ENCODE measurements at regions not wholly inside any gene's neighbourhood (a gene's known extent, or its start where the extent isn't known, plus 50 kb on each side); places are given as distances from the start of the nearest gene placed in this dataset.

GRCh38 chr4:27728892-27729291 is 868.3 kb downstream of the STIM2 start:
- TF ChIP-seq CTCF (IDR thresholded peaks at IDR 0.05) (no peak), RCOR1 (IDR thresholded peaks at IDR 0.05; ENCODE audit: low read length) (no peak), POLR2AphosphoS5 (IDR thresholded peaks at IDR 0.05; ENCODE audit: low read depth, low read length) (no peak), NFIC (IDR thresholded peaks at IDR 0.05; ENCODE audit: borderline replicate concordance) (no peak), RFX5 (IDR thresholded peaks at IDR 0.05; ENCODE audit: low read length) (no peak), TAF1 (IDR thresholded peaks at IDR 0.05; ENCODE audit: borderline replicate concordance, low read depth, low read length) (no peak), EP300 (IDR thresholded peaks at IDR 0.05; ENCODE audit: borderline replicate concordance in 1 of 2, low read depth in 1 of 2, low read length in 1 of 2) (no peak), YY1 (IDR thresholded peaks at IDR 0.05; ENCODE audit: low read depth) (no peak), GATA2 (CRISPR knock-in tag; IDR thresholded peaks at IDR 0.05) (no peak), ZBTB33 (IDR thresholded peaks at IDR 0.05; ENCODE audit: borderline replicate concordance, low read depth) (no peak), ELF1 (IDR thresholded peaks at IDR 0.05) (no peak), SIN3A (IDR thresholded peaks at IDR 0.05; ENCODE audit: borderline replicate concordance, low read depth, low read length) (no peak)
- TF ChIP-seq, protein P1, sequence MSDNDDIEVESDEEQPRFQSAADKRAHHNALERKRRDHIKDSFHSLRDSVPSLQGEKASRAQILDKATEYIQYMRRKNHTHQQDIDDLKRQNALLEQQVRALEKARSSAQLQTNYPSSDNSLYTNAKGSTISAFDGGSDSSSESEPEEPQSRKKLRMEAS (IDR thresholded peaks at IDR 0.05; ENCODE audit: low read depth), result no peak
- TF ChIP-seq, protein P2, sequence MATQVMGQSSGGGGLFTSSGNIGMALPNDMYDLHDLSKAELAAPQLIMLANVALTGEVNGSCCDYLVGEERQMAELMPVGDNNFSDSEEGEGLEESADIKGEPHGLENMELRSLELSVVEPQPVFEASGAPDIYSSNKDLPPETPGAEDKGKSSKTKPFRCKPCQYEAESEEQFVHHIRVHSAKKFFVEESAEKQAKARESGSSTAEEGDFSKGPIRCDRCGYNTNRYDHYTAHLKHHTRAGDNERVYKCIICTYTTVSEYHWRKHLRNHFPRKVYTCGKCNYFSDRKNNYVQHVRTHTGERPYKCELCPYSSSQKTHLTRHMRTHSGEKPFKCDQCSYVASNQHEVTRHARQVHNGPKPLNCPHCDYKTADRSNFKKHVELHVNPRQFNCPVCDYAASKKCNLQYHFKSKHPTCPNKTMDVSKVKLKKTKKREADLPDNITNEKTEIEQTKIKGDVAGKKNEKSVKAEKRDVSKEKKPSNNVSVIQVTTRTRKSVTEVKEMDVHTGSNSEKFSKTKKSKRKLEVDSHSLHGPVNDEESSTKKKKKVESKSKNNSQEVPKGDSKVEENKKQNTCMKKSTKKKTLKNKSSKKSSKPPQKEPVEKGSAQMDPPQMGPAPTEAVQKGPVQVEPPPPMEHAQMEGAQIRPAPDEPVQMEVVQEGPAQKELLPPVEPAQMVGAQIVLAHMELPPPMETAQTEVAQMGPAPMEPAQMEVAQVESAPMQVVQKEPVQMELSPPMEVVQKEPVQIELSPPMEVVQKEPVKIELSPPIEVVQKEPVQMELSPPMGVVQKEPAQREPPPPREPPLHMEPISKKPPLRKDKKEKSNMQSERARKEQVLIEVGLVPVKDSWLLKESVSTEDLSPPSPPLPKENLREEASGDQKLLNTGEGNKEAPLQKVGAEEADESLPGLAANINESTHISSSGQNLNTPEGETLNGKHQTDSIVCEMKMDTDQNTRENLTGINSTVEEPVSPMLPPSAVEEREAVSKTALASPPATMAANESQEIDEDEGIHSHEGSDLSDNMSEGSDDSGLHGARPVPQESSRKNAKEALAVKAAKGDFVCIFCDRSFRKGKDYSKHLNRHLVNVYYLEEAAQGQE (IDR thresholded peaks at IDR 0.05; ENCODE audit: low read depth, low read length), result no peak

All from SK-N-SH (cell line).